Keratinocyte (primary cell): ENCODE measurements at regions not wholly inside any gene's neighbourhood (a gene's known extent, or its start where the extent isn't known, plus 50 kb on each side); places are given as distances from the start of the nearest gene placed in this dataset.

Experiments used
- DNase-seq: peaks from one replicate; pipeline ENCODE4 v3.0.0-alpha.2; 2011; ENCODE audit warnings: low read depth, missing footprints, low spot score
- FAIRE-seq: peaks from 2 replicates; lab custom pipeline; 2011; peaks lifted over from hg19 to GRCh38; lab: Jason Lieb, UNC
- H2AFZ ChIP-seq: 2 replicates; pipeline ENCODE4 v1.6.0; 2012; ENCODE audit warnings: low read length, control low read depth, inconsistent platforms; ENCODE audit not compliant: control insufficient read depth
- H3K27ac ChIP-seq: 2 replicates; pipeline ENCODE4 v1.5.1; 2011; ENCODE audit warnings: low read length; ENCODE audit not compliant: control insufficient read depth, insufficient read depth
- H3K27me3 ChIP-seq: 3 replicates; pipeline ENCODE4 v1.6.0; 2011; ENCODE audit warnings: low read length; ENCODE audit not compliant: control insufficient read depth, insufficient read depth; ENCODE audit errors: extremely low read depth
- H3K36me3 ChIP-seq, 2 experiments: 2 replicates in 1 of 2; 3 replicates in 1 of 2; pipeline ENCODE4 v1.5.1; 2011; ENCODE audit warnings: low read length in 2 of 2, mild to moderate bottlenecking in 1 of 2; ENCODE audit not compliant: control insufficient read depth in 2 of 2, insufficient read depth in 2 of 2; ENCODE audit errors: extremely low read depth in 1 of 2
- H3K4me1 ChIP-seq: 3 replicates; pipeline ENCODE4 v1.5.1; 2011; ENCODE audit warnings: low read length; ENCODE audit not compliant: control insufficient read depth, insufficient read depth; ENCODE audit errors: extremely low read depth
- H3K4me2 ChIP-seq: 3 replicates; pipeline ENCODE4 v1.6.0; 2011; ENCODE audit warnings: low read depth, low read length; ENCODE audit not compliant: control insufficient read depth, insufficient read depth; ENCODE audit errors: extremely low read depth
- H3K4me3 ChIP-seq, 3 experiments: fragments of 200-600 bp in 1 of 3; sonication (generic) in 1 of 3; 2 replicates in 2 of 3; 3 replicates in 1 of 3; pipeline ENCODE4 v1.5.1; 2011 to 2016; ENCODE audit warnings: low read length in 3 of 3, mild to moderate bottlenecking in 3 of 3, control low read depth in 2 of 3, inconsistent platforms in 1 of 3, low read depth in 1 of 3, mixed read lengths in 1 of 3, mixed run types in 1 of 3, moderate library complexity in 1 of 3; ENCODE audit not compliant: control insufficient read depth in 2 of 3, insufficient read depth in 2 of 3; ENCODE audit errors: extremely low read depth in 1 of 3
- H3K79me2 ChIP-seq: 2 replicates; pipeline ENCODE4 v1.6.0; 2012; ENCODE audit warnings: low read length; ENCODE audit not compliant: control insufficient read depth, insufficient read depth
- H3K9ac ChIP-seq: 3 replicates; pipeline ENCODE4 v1.6.0; 2011; ENCODE audit warnings: low read length; ENCODE audit not compliant: control insufficient read depth, insufficient read depth; ENCODE audit errors: extremely low read depth
- H3K9me1 ChIP-seq: 3 replicates; pipeline ENCODE4 v1.6.0; 2011; ENCODE audit warnings: low read length; ENCODE audit not compliant: control insufficient read depth, insufficient read depth; ENCODE audit errors: extremely low read depth
- H3K9me3 ChIP-seq: 2 replicates; pipeline ENCODE4 v1.5.1; 2012; ENCODE audit warnings: low read depth, low read length; ENCODE audit not compliant: control insufficient read depth
- H4K20me1 ChIP-seq: 3 replicates; pipeline ENCODE4 v1.6.0; 2011; ENCODE audit warnings: low read length; ENCODE audit not compliant: control insufficient read depth, insufficient read depth; ENCODE audit errors: extremely low read depth
- CTCF ChIP-seq, 3 experiments: IDR thresholded peaks in 1 of 3; conservative IDR thresholded peaks in 1 of 3; optimal IDR thresholded peaks in 1 of 3; 2 replicates in 2 of 3; 3 replicates in 1 of 3; pipeline versions ENCODE3 to v1.5.1; 2011; ENCODE audit warnings: low read length in 3 of 3, mild to moderate bottlenecking in 3 of 3, moderate library complexity in 2 of 3, control low read depth in 1 of 3, inconsistent platforms in 1 of 3; ENCODE audit not compliant: insufficient read depth in 2 of 3; ENCODE audit errors: extremely low read depth in 1 of 3
- EZH2 ChIP-seq: IDR thresholded peaks from one replicate; pipeline ENCODE4 v1.6.1; 2012; ENCODE audit warnings: inconsistent platforms, mild to moderate bottlenecking, low read length, moderate library complexity
- dilution Hi-C: fragments of 300-500 bp; cut with MboI; formaldehyde crosslinking; loops from one replicate; pipeline ENCODE4 v1.7.0; 2020; ENCODE audit warnings: low sequenced_read_pairs; ENCODE audit not compliant: extremely low pct_ligation_motif_present

- no peak for FAIRE-seq
- no peak overlapping the region for H3K27ac ChIP-seq
- no peak overlapping the region for H2AFZ ChIP-seq
- H3K79me2 ChIP-seq = no peaks in the 10 kb centered on the region
- H3K36me3 ChIP-seq = no peaks in the 10 kb centered on the region
- H3K4me1 ChIP-seq = no peaks in the 10 kb centered on the region
- no peaks in the 10 kb centered on the region for H3K9me1 ChIP-seq
- no peak overlapping the region for H3K9ac ChIP-seq
- no peaks in the 10 kb centered on the region for H3K27me3 ChIP-seq
- TF ChIP-seq EZH2 = no peak
- TF ChIP-seq CTCF (optimal IDR thresholded peaks at IDR 0.05 in 1 of 3, IDR thresholded peaks at IDR 0.05 in 1 of 3, conservative IDR thresholded peaks at IDR 0.05 in 1 of 3; ENCODE audit: extremely low read depth in 1 of 3, insufficient read depth in 2 of 3, low read length in 3 of 3) = no peak
- dilution Hi-C loops = no loop called here
- no peak overlapping the region for H3K4me2 ChIP-seq
- no peak for DNase-seq
- no peaks in the 10 kb centered on the region for H4K20me1 ChIP-seq
- H3K4me3 ChIP-seq = no peak overlapping the region
- H3K9me3 ChIP-seq = no peaks in the 10 kb centered on the region
Observed at GRCh38 chr7:65317372-65317771, 56.3 kb upstream of the ZNF92 start.

GRCh38 chr7:65310761-65311160 lies 62.9 kb upstream of the ZNF92 start:
- H2AFZ ChIP-seq = no peak overlapping the region
- H3K9ac ChIP-seq = no peak overlapping the region
- dilution Hi-C loops = no loop called here
- no peak overlapping the region for H3K4me2 ChIP-seq
- H3K4me1 ChIP-seq = no peaks in the 10 kb centered on the region
- TF ChIP-seq EZH2 = no peak
- TF ChIP-seq CTCF (optimal IDR thresholded peaks at IDR 0.05 in 1 of 3, IDR thresholded peaks at IDR 0.05 in 1 of 3, conservative IDR thresholded peaks at IDR 0.05 in 1 of 3; ENCODE audit: extremely low read depth in 1 of 3, insufficient read depth in 2 of 3, low read length in 3 of 3) = no peak
- H3K27me3 ChIP-seq = no peaks in the 10 kb centered on the region
- no peaks in the 10 kb centered on the region for H3K9me3 ChIP-seq
- H4K20me1 ChIP-seq = no peaks in the 10 kb centered on the region
- DNase-seq = no peak
- no peaks in the 10 kb centered on the region for H3K9me1 ChIP-seq
- no peak for FAIRE-seq
- H3K36me3 ChIP-seq = no peaks in the 10 kb centered on the region
- no peak overlapping the region for H3K4me3 ChIP-seq
- no peak overlapping the region for H3K27ac ChIP-seq
- no peaks in the 10 kb centered on the region for H3K79me2 ChIP-seq
